Naive thymus-derived CD4-positive, alpha-beta T cell (primary cell): ENCODE measurements at regions not wholly inside any gene's neighbourhood (a gene's known extent, or its start where the extent isn't known, plus 50 kb on each side); places are given as distances from the start of the nearest gene placed in this dataset.

Experiments
- ATAC-seq: fragments of 150-1000 bp; cut with Tn5 transposase; 2 replicates; pipeline ENCODE4 v1.10.0; 2021; ENCODE audit warnings: mild to moderate bottlenecking, moderate library complexity
- CTCF ChIA-PET: fragments of 350-600 bp; sonication (Branson Sonifier 250); formaldehyde crosslinking; loops from one replicate; lab custom pipeline; 2021; ENCODE audit warnings: antibody characterized with exemption; lab: Charles Lee
- POLR2A ChIA-PET: fragments of 350-600 bp; sonication (Branson Sonifier 250); formaldehyde crosslinking; loops from one replicate; lab custom pipeline; 2021; ENCODE audit warnings: antibody characterized with exemption, inconsistent platforms; lab: Charles Lee
- DNase-seq, 9 donors: peaks; one replicate each; pipeline versions ENCODE4 v3.0.0 to v3.0.0-alpha.2; 2020 to 2022; ENCODE audit warnings: mixed read lengths in 1 of 9
- H3K27ac ChIP-seq: one replicate; pipeline ENCODE4 v1.7.0; 2013; ENCODE audit warnings: mild to moderate bottlenecking, low read depth, low read length, moderate library complexity
- H3K27me3 ChIP-seq, 2 donors: one replicate each; pipeline ENCODE4 v1.7.0; 2013; ENCODE audit warnings: low read length in 2 of 2, mild to moderate bottlenecking in 2 of 2, moderate library complexity in 2 of 2; ENCODE audit not compliant: control insufficient read depth in 2 of 2, insufficient read depth in 2 of 2
- H3K36me3 ChIP-seq, 3 experiments: 1 replicate in 2 of 3; 2 replicates in 1 of 3; pipeline ENCODE4 v1.7.0; 2013; ENCODE audit warnings: low read length in 3 of 3, mild to moderate bottlenecking in 3 of 3, moderate library complexity in 1 of 3; ENCODE audit not compliant: insufficient read depth in 3 of 3, control insufficient read depth in 2 of 3
- H3K4me1 ChIP-seq, 2 donors: one replicate each; pipeline ENCODE4 v1.7.0; 2013; ENCODE audit warnings: low read length in 2 of 2, mild to moderate bottlenecking in 2 of 2, moderate library complexity in 1 of 2; ENCODE audit not compliant: control insufficient read depth in 2 of 2, insufficient read depth in 2 of 2
- H3K4me3 ChIP-seq: 2 replicates; pipeline ENCODE4 v1.7.0; 2013; ENCODE audit warnings: mild to moderate bottlenecking, low read length
- H3K9me3 ChIP-seq, 3 experiments: 1 replicate in 2 of 3; 2 replicates in 1 of 3; pipeline ENCODE4 v1.7.0; 2013; ENCODE audit warnings: low read length in 3 of 3; ENCODE audit not compliant: control insufficient read depth in 2 of 3
- H3K27ac Mint-ChIP-seq, 9 donors: one replicate each; pipeline ENCODE4 v1.8.0; 2020 to 2022; ENCODE audit warnings: mixed read lengths in 9 of 9, mild to moderate bottlenecking in 8 of 9, moderate library complexity in 5 of 9, inconsistent platforms in 2 of 9
- H3K27me3 Mint-ChIP-seq, 5 donors: one replicate each; pipeline ENCODE4 v1.8.0; 2021 to 2022; ENCODE audit warnings: mixed read lengths in 5 of 5, mild to moderate bottlenecking in 1 of 5
- H3K36me3 Mint-ChIP-seq, 5 donors: one replicate each; pipeline ENCODE4 v1.8.0; 2020 to 2022; ENCODE audit warnings: mixed read lengths in 5 of 5, mild to moderate bottlenecking in 3 of 5, inconsistent platforms in 1 of 5
- H3K4me1 Mint-ChIP-seq, 7 donors: one replicate each; pipeline ENCODE4 v1.8.0; 2020 to 2022; ENCODE audit warnings: mixed read lengths in 7 of 7, mild to moderate bottlenecking in 3 of 7, inconsistent platforms in 1 of 7
- H3K4me3 Mint-ChIP-seq, 10 donors: one replicate each; pipeline ENCODE4 v1.8.0; 2020 to 2022; ENCODE audit warnings: mild to moderate bottlenecking in 10 of 10, mixed read lengths in 10 of 10, moderate library complexity in 6 of 10, inconsistent platforms in 2 of 10
- H3K9me3 Mint-ChIP-seq, 11 donors: one replicate each; pipeline ENCODE4 v1.8.0; 2020 to 2022; ENCODE audit warnings: mixed read lengths in 11 of 11, mild to moderate bottlenecking in 4 of 11, inconsistent platforms in 1 of 11, moderate library complexity in 1 of 11
- intact Hi-C, 2 donors: fragments of 100-400 bp; cut with micrococcal nuclease; formaldehyde crosslinking; loops; one replicate each; pipeline ENCODE4 v1.15.1; 2023

DNA sequence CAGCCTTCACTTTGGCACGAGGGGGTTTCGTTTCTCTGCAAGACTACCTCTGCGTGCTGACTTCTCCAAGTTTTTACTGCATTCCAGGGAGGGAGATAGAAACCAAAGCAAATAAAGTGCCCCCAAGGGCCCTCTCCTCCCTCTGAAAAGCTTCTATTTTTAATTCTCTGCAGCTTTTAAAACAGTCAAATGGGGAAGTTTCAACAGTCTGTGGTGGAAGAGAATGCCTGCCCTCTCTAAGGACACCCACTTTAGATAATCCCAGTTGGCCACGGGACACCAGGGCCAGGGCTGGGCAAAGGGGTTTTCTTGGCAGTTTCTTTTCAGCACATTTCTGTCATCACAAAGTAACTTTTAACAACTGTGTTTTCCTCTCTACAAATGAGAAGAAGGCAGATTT is 386.7 kb upstream of the NPVF start:
- H3K4me1 ChIP-seq = peaks cover 0 to 40% of the 10 kb centered on the region in 2 donors
- ChIA-PET POLR2A (interaction anchor here (0.6 kb wide), 1 partner anchor 278 kb away, joined by 4 read pairs; no protein-coding TSS in a partner anchor), CTCF (no interaction called here)
- ATAC-seq (no peak), DNase-seq (no peak)
- H3K27me3 ChIP-seq = no peaks in the 10 kb centered on the region
- Mint-ChIP-seq H3K9me3 (peaks cover 0 to 22% (median 10%) of the 10 kb centered on the region in 11 donors), H3K36me3 (peaks cover 0 to 9% (median 5%) of the 10 kb centered on the region in 5 donors), H3K4me1 (peaks cover 4 to 98% (median 76%) of the 10 kb centered on the region in 7 donors), H3K27ac (peak overlapping the region in 3 of 9 donors; percentile 0 to 64 (median 2)), H3K27me3 (peaks cover 0 to 3% (median 0%) of the 10 kb centered on the region in 5 donors), H3K4me3 (peak overlapping the region in 1 of 10 donors; percentile 47)
- H3K4me3 ChIP-seq = no peak overlapping the region
- H3K9me3 ChIP-seq = peaks cover 0 to 13% (median 4%) of the 10 kb centered on the region in 3 experiments
- no peak overlapping the region for H3K27ac ChIP-seq
- no peaks in the 10 kb centered on the region for H3K36me3 ChIP-seq
- intact Hi-C loops = loop anchor here in 1 of 2 donors (5.0 kb wide), 1 partner anchor 237 kb away; no protein-coding TSS in a partner anchor

DNA sequence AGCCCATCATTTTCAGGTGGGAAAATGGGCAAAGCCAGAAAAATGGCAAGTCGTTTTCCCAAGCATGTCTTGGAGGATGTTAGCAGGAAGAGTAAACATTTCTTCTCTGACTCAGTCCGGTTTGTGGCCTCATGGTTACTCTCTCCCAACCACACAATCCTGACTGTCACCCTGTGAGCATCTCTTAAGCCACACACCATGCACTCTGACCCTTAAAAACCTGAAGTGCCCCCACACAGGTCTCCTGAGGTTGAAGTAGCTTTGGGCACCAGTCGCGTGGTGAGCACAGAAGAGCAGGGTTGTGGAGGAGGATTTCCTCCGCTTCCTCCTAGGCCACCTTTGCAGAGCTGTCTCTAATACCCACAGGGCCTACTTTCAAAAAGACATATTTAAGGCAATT is 387.3 kb upstream of the NPVF start:
- intact Hi-C loops = loop anchor here in 1 of 2 donors (5.0 kb wide), 1 partner anchor 237 kb away; no protein-coding TSS in a partner anchor
- H3K4me3 Mint-ChIP-seq = peak overlapping the region in 3 of 10 donors; percentile 44 to 52 (median 46)
- peaks cover 10 to 99% (median 82%) of the 10 kb centered on the region in 7 donors for H3K4me1 Mint-ChIP-seq

DNA sequence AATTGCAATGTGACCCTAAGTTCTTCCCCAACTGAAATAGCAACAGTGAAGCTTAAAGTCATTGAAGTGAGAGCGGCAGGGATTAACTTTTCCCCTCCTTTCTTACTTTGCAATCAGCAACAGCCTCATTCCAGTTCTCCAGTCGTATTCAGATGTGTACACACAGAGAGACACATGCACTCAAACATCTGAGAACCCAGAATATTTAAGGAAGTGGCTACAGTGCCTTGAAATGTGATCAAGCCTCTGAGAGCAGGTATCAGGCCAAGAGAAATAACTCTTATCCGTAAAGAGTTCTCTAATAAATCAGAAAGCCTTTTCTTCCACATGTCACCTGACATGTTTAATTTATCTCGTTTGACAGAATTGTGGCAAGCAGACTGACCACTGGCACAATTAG is 388.9 kb upstream of the NPVF start:
- Histone ChIP-seq H3K27ac (no peak overlapping the region), H3K36me3 (no peaks in the 10 kb centered on the region), H3K4me1 (peaks cover 0 to 51% of the 10 kb centered on the region in 2 donors), H3K27me3 (no peaks in the 10 kb centered on the region), H3K4me3 (no peak overlapping the region), H3K9me3 (peaks cover 0 to 7% (median 4%) of the 10 kb centered on the region in 3 experiments)
- ChIA-PET CTCF (interaction anchor here (0.7 kb wide), 1 partner anchor 290 kb away, joined by 3 read pairs; no protein-coding TSS in a partner anchor), POLR2A (no interaction called here)
- peaks cover 0 to 5% (median 5%) of the 10 kb centered on the region in 5 donors for H3K36me3 Mint-ChIP-seq
- intact Hi-C loops = loop anchor here in 1 of 2 donors (5.0 kb wide), 1 partner anchor 235 kb away; no protein-coding TSS in a partner anchor
- no peak for DNase-seq
- H3K27me3 Mint-ChIP-seq = peaks cover 0 to 3% (median 0%) of the 10 kb centered on the region in 5 donors
- peaks cover 0 to 11% (median 5%) of the 10 kb centered on the region in 11 donors for H3K9me3 Mint-ChIP-seq
- H3K4me1 Mint-ChIP-seq = peaks cover 16 to 98% (median 82%) of the 10 kb centered on the region in 7 donors
- no peak for ATAC-seq
- peak overlapping the region in 5 of 10 donors; percentile 0 to 47 (median 15) for H3K4me3 Mint-ChIP-seq
- peak overlapping the region in 7 of 9 donors; percentile 5 to 77 (median 30) for H3K27ac Mint-ChIP-seq

More for the DNA sequence above, 387.3 kb upstream of the NPVF start:
- Histone ChIP-seq H3K27me3 (no peaks in the 10 kb centered on the region), H3K4me3 (no peak overlapping the region), H3K27ac (no peak overlapping the region), H3K9me3 (peaks cover 0 to 13% (median 4%) of the 10 kb centered on the region in 3 experiments), H3K4me1 (peaks cover 0 to 46% of the 10 kb centered on the region in 2 donors), H3K36me3 (no peaks in the 10 kb centered on the region)
- no peak for ATAC-seq
- POLR2A ChIA-PET = no interaction called here
- Mint-ChIP-seq H3K27ac (peak overlapping the region in 1 of 9 donors; percentile 77), H3K27me3 (peaks cover 0 to 3% (median 0%) of the 10 kb centered on the region in 5 donors), H3K36me3 (peaks cover 0 to 9% (median 5%) of the 10 kb centered on the region in 5 donors), H3K9me3 (peaks cover 0 to 22% (median 10%) of the 10 kb centered on the region in 11 donors)
- no peak for DNase-seq
- CTCF ChIA-PET = no interaction called here

DNA sequence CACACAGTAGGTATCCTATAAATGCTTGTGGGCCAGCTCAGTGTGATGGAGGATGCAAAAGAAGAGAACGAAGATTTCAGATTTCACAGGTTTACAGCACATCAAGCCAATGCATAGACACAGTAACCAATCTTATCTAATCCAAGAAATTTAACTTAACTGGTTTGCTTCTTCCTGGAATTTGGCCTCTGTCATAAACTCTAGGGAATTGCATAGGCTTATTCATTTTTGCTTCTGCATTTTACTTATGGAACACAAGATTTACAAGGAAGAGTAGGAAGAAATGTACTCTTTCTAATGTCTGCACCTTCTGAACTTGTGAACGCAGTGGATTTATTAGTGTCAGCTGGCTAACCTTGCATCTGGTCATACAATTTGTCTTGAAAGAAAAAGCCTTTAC is 389.4 kb upstream of the NPVF start:
- Mint-ChIP-seq H3K4me3 (peak overlapping the region in 2 of 10 donors; percentile 0 to 47), H3K9me3 (peaks cover 0 to 9% (median 3%) of the 10 kb centered on the region in 11 donors), H3K27me3 (peaks cover 0 to 3% (median 0%) of the 10 kb centered on the region in 5 donors), H3K27ac (peak overlapping the region in 7 of 9 donors; percentile 5 to 77 (median 30)), H3K36me3 (peaks cover 0 to 4% (median 3%) of the 10 kb centered on the region in 5 donors), H3K4me1 (peaks cover 16 to 98% (median 86%) of the 10 kb centered on the region in 7 donors)
- no peak for ATAC-seq
- Histone ChIP-seq H3K9me3 (peaks cover 0 to 3% (median under 1%) of the 10 kb centered on the region in 3 experiments), H3K27me3 (no peaks in the 10 kb centered on the region), H3K4me1 (peaks cover 0 to 51% of the 10 kb centered on the region in 2 donors), H3K27ac (no peak overlapping the region), H3K4me3 (no peak overlapping the region), H3K36me3 (no peaks in the 10 kb centered on the region)
- ChIA-PET CTCF (no interaction called here), POLR2A (no interaction called here)
- intact Hi-C loops = loop anchor here in 1 of 2 donors (5.0 kb wide), 1 partner anchor 235 kb away; no protein-coding TSS in a partner anchor
- DNase-seq = no peak

DNA sequence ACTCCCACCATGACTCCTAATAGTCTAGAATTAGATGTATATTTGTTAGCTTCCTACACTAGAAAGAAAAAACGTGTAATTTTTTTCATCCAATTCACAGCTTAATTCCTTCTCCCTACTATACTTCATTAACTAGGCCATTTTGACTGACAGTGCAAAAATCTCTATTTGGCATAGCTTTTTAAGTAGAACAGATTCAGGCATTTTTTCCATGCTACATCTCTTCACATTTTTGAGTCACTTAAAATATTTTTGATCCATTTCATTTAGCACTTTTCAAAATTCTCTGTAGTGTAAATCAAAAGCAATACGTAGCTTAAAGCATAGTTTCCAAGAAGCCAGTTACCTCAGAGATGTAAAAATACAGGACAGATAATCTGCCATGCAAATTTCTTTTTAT is 391.1 kb upstream of the NPVF start:
- H3K27ac Mint-ChIP-seq = peak overlapping the region in 8 of 9 donors; percentile 23 to 89 (median 81)
- H3K4me1 ChIP-seq = peaks cover 0 to 41% of the 10 kb centered on the region in 2 donors

DNA sequence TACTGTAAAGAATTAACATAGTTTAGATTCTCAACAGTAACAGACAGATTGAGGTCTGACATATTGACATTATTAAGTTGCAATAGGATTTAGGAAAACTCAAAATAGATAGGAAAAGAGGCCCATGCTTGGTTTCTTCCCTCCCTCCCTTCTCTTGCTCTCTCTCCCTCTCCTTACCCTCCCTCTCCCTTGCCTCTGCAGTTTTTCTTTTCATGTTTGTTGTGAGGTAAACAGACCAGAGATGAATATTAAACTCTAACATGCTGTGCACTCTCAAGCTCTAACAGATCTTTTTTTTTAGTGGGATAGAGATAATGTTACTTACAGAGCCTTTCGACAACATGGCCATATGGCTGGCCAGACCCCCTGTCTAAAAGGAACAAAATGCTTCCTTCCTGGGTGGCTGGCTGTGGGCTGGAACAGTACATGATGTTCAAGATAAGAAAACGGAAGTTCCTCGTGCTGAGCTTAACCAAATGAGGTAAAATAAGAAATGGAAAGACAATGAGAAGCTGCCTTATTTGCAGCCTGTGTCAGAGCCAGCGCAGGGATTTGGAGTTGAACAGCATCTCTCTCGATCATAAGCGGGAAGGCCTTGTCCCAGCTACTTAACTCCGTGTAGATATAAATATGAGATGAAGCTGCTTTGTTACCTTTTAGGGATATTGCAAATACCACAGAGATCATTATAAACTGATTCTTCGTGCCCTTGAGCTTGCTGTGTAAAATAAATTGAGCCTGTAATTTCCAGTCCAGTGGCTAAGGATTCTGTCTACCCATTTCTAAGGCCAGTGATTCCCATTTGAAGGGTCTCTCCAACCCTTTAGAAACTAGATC is 391.9 kb upstream of the NPVF start:
- Mint-ChIP-seq H3K9me3 (peaks cover 0 to 5% (median 0%) of the 10 kb centered on the region in 11 donors), H3K4me3 (peak overlapping the region; percentile 33 to 81 (median 76)), H3K36me3 (no peaks in the 10 kb centered on the region), H3K27me3 (no peaks in the 10 kb centered on the region), H3K4me1 (peaks cover 13 to 73% (median 64%) of the 10 kb centered on the region in 7 donors), H3K27ac (peak overlapping the region in 8 of 9 donors; percentile 77 to 96 (median 88))
- Histone ChIP-seq H3K27ac (peak overlapping the region; percentile 29), H3K4me3 (peak overlapping the region; percentile 19), H3K4me1 (peaks cover 0 to 41% of the 10 kb centered on the region in 2 donors), H3K9me3 (no peaks in the 10 kb centered on the region), H3K27me3 (no peaks in the 10 kb centered on the region), H3K36me3 (no peaks in the 10 kb centered on the region)
- ChIA-PET CTCF (interaction anchor here (0.6 to 1.4 kb wide), 3 partner anchors 53 to 619 kb away, joined by 3 read pairs; no protein-coding TSS in a partner anchor), POLR2A (interaction anchor here (0.7 kb wide), 1 partner anchor 1045 kb away, joined by 3 read pairs; no protein-coding TSS in a partner anchor)
- intact Hi-C loops = loop anchor here (1.0 to 5.0 kb wide), 3 partner anchors 37 to 233 kb away; no protein-coding TSS in a partner anchor
- ATAC-seq (peak; percentile 80), DNase-seq (peak in 7 of 9 donors; percentile 14 to 68 (median 47))

More for the DNA sequence above, 391.1 kb upstream of the NPVF start:
- peak in 1 of 9 donors; percentile 27 for DNase-seq
- no peak overlapping the region for H3K4me3 ChIP-seq
- H3K36me3 ChIP-seq = no peaks in the 10 kb centered on the region
- H3K27me3 Mint-ChIP-seq = no peaks in the 10 kb centered on the region
- POLR2A ChIA-PET = no interaction called here
- peaks cover 13 to 80% (median 68%) of the 10 kb centered on the region in 7 donors for H3K4me1 Mint-ChIP-seq
- peaks cover 0 to 5% (median 0%) of the 10 kb centered on the region in 11 donors for H3K9me3 Mint-ChIP-seq
- H3K9me3 ChIP-seq = no peaks in the 10 kb centered on the region
- no peaks in the 10 kb centered on the region for H3K27me3 ChIP-seq
- peak overlapping the region in 7 of 10 donors; percentile 62 to 81 (median 76) for H3K4me3 Mint-ChIP-seq
- no peak overlapping the region for H3K27ac ChIP-seq
- CTCF ChIA-PET = interaction anchor here (0.6 to 1.4 kb wide), 3 partner anchors 52 to 618 kb away, joined by 3 read pairs; no protein-coding TSS in a partner anchor
- intact Hi-C loops = loop anchor here in 1 of 2 donors (5.0 kb wide), 1 partner anchor 233 kb away; no protein-coding TSS in a partner anchor
- H3K36me3 Mint-ChIP-seq = no peaks in the 10 kb centered on the region
- ATAC-seq = no peak
